ENCODE measurements at regions not wholly inside any gene's neighbourhood (a gene's known extent, or its start where the extent isn't known, plus 50 kb on each side); places are given as distances from the start of the nearest gene placed in this dataset.

GRCh38 chr14:27389402-27389801 lies 791.6 kb upstream of the NOVA1 start:
- Histone ChIP-seq H3K9ac (ENCODE audit: insufficient read length) (no peak overlapping the region), H3K36me3 (ENCODE audit: insufficient read depth, low read length) (no peaks in the 10 kb centered on the region), H3K27ac (no peak overlapping the region), H3K4me3 (no peak overlapping the region), H3K9me3 (ENCODE audit: low read depth, low read length) (no peaks in the 10 kb centered on the region)
- TF ChIP-seq POLR2AphosphoS5 (IDR thresholded peaks at IDR 0.05; ENCODE audit: borderline replicate concordance, low read depth, low read length) (no peak), EZH2 (IDR thresholded peaks at IDR 0.05) (no peak), FOXP2 (optimal IDR thresholded peaks at IDR 0.05; ENCODE audit: control extremely low read depth, extremely low read length, insufficient read depth) (no peak)
- no peak for DNase-seq (ENCODE audit: low read depth, low spot score)

DNA sequence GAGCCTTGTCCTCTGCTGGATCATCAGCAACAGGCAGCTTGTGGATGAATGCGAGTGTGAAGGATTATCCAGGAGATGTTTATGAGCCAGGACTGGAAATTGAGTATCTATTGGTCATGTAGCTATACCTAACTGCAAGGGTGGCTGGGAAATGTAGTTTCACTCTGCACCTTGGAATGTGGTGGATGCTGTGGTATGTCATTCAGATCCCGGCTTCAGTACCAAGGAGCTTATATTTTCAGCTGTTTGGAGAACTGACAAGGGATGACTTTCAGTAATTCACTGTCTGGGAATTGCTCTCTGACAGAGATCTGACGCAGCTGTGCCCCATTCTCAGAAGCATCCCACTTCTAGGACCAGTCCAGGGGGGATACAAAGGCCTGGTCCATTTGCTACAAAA lies 792.3 kb upstream of the NOVA1 start:
- DNase-seq (ENCODE audit: low read depth, low spot score): no peak
- Histone ChIP-seq H3K27ac (no peak overlapping the region), H3K4me3 (no peak overlapping the region), H3K36me3 (ENCODE audit: insufficient read depth, low read length) (no peaks in the 10 kb centered on the region), H3K9ac (ENCODE audit: insufficient read length) (no peak overlapping the region), H3K9me3 (ENCODE audit: low read depth, low read length) (no peaks in the 10 kb centered on the region)
- TF ChIP-seq EZH2 (IDR thresholded peaks at IDR 0.05): no peak
- no peak for TF ChIP-seq FOXP2 (optimal IDR thresholded peaks at IDR 0.05; ENCODE audit: control extremely low read depth, extremely low read length, insufficient read depth)
- TF ChIP-seq POLR2AphosphoS5 (IDR thresholded peaks at IDR 0.05; ENCODE audit: borderline replicate concordance, low read depth, low read length): no peak

DNA sequence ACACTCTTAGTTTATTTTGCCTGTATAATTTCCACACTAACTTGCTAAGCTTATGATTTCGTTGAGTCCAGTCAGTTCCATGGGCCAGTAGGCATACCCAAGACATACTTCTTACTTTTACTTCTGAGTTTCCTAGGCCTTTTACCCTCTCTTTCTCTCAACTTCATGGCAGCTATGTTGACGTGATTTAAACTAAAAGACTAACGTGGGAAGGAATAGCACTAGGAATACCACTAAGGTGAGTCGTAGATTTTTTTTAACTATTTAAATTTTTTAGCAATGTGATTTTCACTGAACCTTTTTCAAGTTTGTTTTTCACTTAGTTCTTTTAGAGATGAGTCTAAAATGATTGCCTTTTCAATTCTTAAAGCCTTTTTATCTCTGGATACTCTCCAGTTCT lies 793.5 kb upstream of the NOVA1 start:
- H3K36me3 ChIP-seq (ENCODE audit: insufficient read depth, low read length): no peaks in the 10 kb centered on the region
- no peak for DNase-seq (ENCODE audit: low read depth, low spot score)
- no peak overlapping the region for H3K9ac ChIP-seq (ENCODE audit: insufficient read length)
- no peaks in the 10 kb centered on the region for H3K9me3 ChIP-seq (ENCODE audit: low read depth, low read length)
- TF ChIP-seq FOXP2 (optimal IDR thresholded peaks at IDR 0.05; ENCODE audit: control extremely low read depth, extremely low read length, insufficient read depth): no peak
- no peak for TF ChIP-seq EZH2 (IDR thresholded peaks at IDR 0.05)
- no peak for TF ChIP-seq POLR2AphosphoS5 (IDR thresholded peaks at IDR 0.05; ENCODE audit: borderline replicate concordance, low read depth, low read length)
- no peak overlapping the region for H3K4me3 ChIP-seq
- H3K27ac ChIP-seq: no peak overlapping the region

DNA sequence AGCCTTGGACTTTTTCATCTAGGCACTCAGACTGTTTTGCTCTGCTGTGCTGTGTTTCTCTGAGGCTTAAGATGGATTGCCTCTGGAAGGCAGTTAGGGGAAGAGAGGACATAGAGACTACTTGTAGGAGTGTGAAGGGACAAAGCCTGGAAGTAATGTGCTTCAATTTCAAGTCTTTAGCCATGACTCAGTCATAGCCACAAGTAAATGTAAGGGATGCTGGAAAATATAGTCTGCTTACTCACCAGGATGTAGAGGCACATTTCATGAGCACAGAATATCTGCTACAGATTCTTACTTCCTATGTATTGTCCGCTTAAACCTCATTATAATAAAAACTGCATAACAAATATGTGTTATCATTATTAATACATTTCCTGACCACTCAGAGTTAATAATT lies 794.3 kb upstream of the NOVA1 start:
- no peak for TF ChIP-seq EZH2 (IDR thresholded peaks at IDR 0.05)
- no peak for TF ChIP-seq FOXP2 (optimal IDR thresholded peaks at IDR 0.05; ENCODE audit: control extremely low read depth, extremely low read length, insufficient read depth)
- TF ChIP-seq POLR2AphosphoS5 (IDR thresholded peaks at IDR 0.05; ENCODE audit: borderline replicate concordance, low read depth, low read length): no peak
- no peak overlapping the region for H3K4me3 ChIP-seq
- H3K9ac ChIP-seq (ENCODE audit: insufficient read length): no peak overlapping the region
- no peak overlapping the region for H3K27ac ChIP-seq
- H3K9me3 ChIP-seq (ENCODE audit: low read depth, low read length): no peaks in the 10 kb centered on the region
- DNase-seq (ENCODE audit: low read depth, low spot score): no peak
- H3K36me3 ChIP-seq (ENCODE audit: insufficient read depth, low read length): no peaks in the 10 kb centered on the region

- Histone ChIP-seq H3K4me3 (no peak overlapping the region), H3K36me3 (ENCODE audit: insufficient read depth, low read length) (no peaks in the 10 kb centered on the region), H3K9ac (ENCODE audit: insufficient read length) (no peak overlapping the region), H3K9me3 (ENCODE audit: low read depth, low read length) (no peaks in the 10 kb centered on the region), H3K27ac (no peak overlapping the region)
- DNase-seq (ENCODE audit: low read depth, low spot score): no peak
- TF ChIP-seq POLR2AphosphoS5 (IDR thresholded peaks at IDR 0.05; ENCODE audit: borderline replicate concordance, low read depth, low read length) (no peak), EZH2 (IDR thresholded peaks at IDR 0.05) (no peak), FOXP2 (optimal IDR thresholded peaks at IDR 0.05; ENCODE audit: control extremely low read depth, extremely low read length, insufficient read depth) (no peak)
These were observed 812.1 kb upstream of the NOVA1 start for GRCh38 chr14:27409944-27410343.

DNA sequence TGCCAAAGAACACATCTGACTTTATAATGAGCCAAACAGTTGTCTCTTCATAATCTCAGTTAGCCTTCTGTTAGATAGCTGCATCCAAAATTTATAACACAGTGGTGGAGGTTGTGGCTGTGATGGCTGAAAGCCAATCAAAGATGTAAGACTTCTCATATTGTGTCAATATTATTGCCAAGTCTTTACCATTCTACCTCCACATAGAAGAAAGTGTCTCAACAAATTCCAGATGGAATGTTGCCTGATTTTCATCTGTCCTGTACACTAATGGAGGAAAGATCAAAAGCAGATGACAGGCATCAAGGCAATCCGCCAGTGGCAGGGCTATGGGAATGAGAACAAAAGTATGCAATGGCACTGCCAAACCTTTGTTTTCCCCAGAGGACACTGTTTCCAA lies 813.1 kb upstream of the NOVA1 start:
- Histone ChIP-seq H3K36me3 (ENCODE audit: insufficient read depth, low read length) (no peaks in the 10 kb centered on the region), H3K9me3 (ENCODE audit: low read depth, low read length) (no peaks in the 10 kb centered on the region), H3K27ac (no peak overlapping the region), H3K4me3 (no peak overlapping the region), H3K9ac (ENCODE audit: insufficient read length) (no peak overlapping the region)
- TF ChIP-seq EZH2 (IDR thresholded peaks at IDR 0.05) (no peak), FOXP2 (optimal IDR thresholded peaks at IDR 0.05; ENCODE audit: control extremely low read depth, extremely low read length, insufficient read depth) (no peak), POLR2AphosphoS5 (IDR thresholded peaks at IDR 0.05; ENCODE audit: borderline replicate concordance, low read depth, low read length) (no peak)
- no peak for DNase-seq (ENCODE audit: low read depth, low spot score)

DNA sequence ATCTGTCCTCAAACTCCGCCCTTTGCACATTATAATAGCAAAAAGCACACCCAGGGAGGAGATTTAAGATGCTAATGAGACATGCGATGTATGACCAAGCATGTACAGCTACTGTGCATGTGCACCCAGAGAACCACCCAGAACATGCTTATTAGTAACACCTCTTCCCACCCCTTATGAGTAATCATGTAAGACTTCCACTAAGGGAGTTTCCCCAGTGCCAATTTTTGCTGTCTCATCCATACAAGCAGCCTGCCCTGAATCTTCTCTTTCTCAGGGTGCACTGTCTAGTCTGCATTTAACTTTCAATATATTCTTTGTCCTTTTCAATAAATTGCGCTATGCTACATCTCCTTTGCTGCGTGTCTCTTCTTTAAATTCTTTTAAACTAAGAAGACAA lies 830.0 kb upstream of the NOVA1 start:
- TF ChIP-seq EZH2 (IDR thresholded peaks at IDR 0.05) (no peak), FOXP2 (optimal IDR thresholded peaks at IDR 0.05; ENCODE audit: control extremely low read depth, extremely low read length, insufficient read depth) (no peak), POLR2AphosphoS5 (IDR thresholded peaks at IDR 0.05; ENCODE audit: borderline replicate concordance, low read depth, low read length) (no peak)
- no peaks in the 10 kb centered on the region for H3K9me3 ChIP-seq (ENCODE audit: low read depth, low read length)
- no peak overlapping the region for H3K27ac ChIP-seq

DNA sequence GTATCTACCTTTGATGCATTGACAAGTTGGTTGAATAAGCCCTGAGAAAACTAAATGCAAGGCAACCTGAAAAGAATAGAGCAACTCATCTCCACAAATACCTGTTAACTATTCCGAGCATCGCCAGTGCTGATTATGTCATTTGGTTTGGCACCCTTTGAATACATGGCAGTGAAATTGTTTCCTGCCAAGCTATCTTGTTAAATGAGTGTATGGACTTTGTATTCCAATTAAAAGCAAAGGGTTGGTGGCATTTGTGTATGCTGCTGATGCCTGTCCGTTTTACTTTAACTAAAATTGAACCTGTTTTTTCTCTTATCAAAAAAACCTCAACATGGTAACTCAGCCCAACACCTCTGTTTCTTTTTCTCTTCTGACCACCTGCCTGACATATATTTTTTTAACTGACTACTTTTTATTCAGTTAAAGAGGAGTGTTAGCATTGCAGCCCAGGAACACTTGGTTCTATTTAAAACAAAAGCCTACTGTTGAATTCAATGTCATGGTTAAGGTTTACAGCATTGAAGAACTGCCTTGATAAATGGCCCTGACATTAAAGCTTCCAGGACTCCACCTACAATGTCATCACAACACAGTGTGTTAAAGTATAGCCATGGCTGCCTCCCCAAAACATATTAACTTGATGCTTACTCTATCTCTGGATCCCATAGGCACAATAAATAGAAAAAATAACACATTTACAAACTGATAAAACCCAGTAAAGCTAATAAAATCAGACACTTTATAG lies 838.3 kb upstream of the NOVA1 start:
- H3K36me3 ChIP-seq (ENCODE audit: insufficient read depth, low read length): no peaks in the 10 kb centered on the region
- H3K27ac ChIP-seq: no peak overlapping the region
- no peaks in the 10 kb centered on the region for H3K9me3 ChIP-seq (ENCODE audit: low read depth, low read length)
- no peak for DNase-seq (ENCODE audit: low read depth, low spot score)
- TF ChIP-seq POLR2AphosphoS5 (IDR thresholded peaks at IDR 0.05; ENCODE audit: borderline replicate concordance, low read depth, low read length) (no peak), FOXP2 (optimal IDR thresholded peaks at IDR 0.05; ENCODE audit: control extremely low read depth, extremely low read length, insufficient read depth) (no peak), EZH2 (IDR thresholded peaks at IDR 0.05) (no peak)
- no peak overlapping the region for H3K4me3 ChIP-seq
- H3K9ac ChIP-seq (ENCODE audit: insufficient read length): no peak overlapping the region

More for the DNA sequence above, 830.0 kb upstream of the NOVA1 start:
- Histone ChIP-seq H3K4me3 (no peak overlapping the region), H3K36me3 (ENCODE audit: insufficient read depth, low read length) (no peaks in the 10 kb centered on the region), H3K9ac (ENCODE audit: insufficient read length) (no peak overlapping the region)
- no peak for DNase-seq (ENCODE audit: low read depth, low spot score)

DNA sequence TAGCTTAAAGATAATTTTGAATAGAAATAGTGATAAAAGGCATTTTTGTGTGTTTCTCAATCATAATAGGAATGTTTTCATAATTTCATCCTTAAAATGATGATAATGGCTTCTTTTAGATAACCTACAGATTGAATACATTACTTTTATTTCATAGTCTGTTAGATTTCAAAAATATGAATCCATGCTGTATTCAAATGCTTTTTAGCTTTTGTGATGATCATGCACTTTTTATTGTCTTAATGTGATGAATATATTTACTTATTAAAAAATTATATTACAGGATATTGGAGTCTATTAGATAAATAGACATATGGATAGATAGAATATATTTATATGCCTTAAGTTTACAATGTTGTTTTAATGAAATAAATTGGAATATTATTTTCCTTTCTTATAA lies 886.8 kb upstream of the NOVA1 start:
- H3K27ac ChIP-seq: no peak overlapping the region
- H3K9me3 ChIP-seq (ENCODE audit: low read depth, low read length): no peaks in the 10 kb centered on the region
- no peak for TF ChIP-seq FOXP2 (optimal IDR thresholded peaks at IDR 0.05; ENCODE audit: control extremely low read depth, extremely low read length, insufficient read depth)
- no peak for TF ChIP-seq EZH2 (IDR thresholded peaks at IDR 0.05)
- TF ChIP-seq POLR2AphosphoS5 (IDR thresholded peaks at IDR 0.05; ENCODE audit: borderline replicate concordance, low read depth, low read length): no peak
- H3K9ac ChIP-seq (ENCODE audit: insufficient read length): no peak overlapping the region
- no peak overlapping the region for H3K4me3 ChIP-seq
- H3K36me3 ChIP-seq (ENCODE audit: insufficient read depth, low read length): no peaks in the 10 kb centered on the region
- no peak for DNase-seq (ENCODE audit: low read depth, low spot score)
